Endothelial cell of hepatic sinusoid (primary cell): ENCODE measurements at regions not wholly inside any gene's neighbourhood (a gene's known extent, or its start where the extent isn't known, plus 50 kb on each side); places are given as distances from the start of the nearest gene placed in this dataset.

Experiments
- in situ Hi-C: cut with HindIII; loops from 2 replicates; pipeline ENCODE4 v1.10.0; 2017; ENCODE audit warnings: low sequenced_read_pairs

- in situ Hi-C loops = no loop called here
Measured at GRCh38 chr22:47600791-47601625, 838.6 kb downstream of the TBC1D22A start.

DNA sequence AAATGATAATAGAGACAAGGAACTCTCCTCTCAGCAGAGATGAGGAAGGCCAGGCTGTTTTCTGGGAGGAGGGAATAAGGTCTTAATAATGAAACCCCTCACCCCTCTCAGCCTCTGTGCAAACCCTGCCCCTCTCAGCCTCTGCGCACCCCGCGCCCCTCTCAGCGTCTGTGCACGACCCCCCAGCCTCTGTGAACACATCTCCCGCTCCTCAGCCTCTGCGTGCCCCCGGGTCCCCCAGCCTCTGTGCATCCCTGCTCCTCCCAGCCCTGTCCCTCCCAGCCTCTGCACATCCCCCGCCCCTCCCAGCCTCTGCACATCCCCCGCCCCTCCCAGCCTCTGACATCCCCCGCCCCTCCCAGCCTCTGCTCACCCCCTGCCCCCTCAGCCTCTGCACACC, 837.8 kb downstream of the TBC1D22A start:
- in situ Hi-C loops = no loop called here

DNA sequence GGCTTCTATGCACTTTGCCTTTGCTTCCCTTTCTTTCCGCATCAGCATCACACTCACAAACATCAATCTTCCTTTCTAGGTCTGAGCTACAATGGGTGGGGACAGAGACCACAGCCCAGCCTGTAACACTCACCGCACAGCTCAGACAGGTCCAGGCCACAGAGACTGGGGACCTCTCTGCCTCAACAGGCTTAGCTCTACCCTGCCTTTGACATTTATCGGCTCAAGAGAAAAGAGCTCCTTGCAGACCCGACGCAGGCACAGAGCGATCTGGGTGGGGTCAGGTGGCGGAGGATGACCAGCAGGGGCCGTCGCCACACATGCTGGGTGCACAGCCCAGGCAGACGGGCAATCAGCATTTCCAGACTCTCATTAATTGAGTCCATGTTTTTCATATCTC, 837.3 kb downstream of the TBC1D22A start:
- in situ Hi-C loops = no loop called here

GRCh38 chr22:47598864-47599263, 836.4 kb downstream of the TBC1D22A start:
- in situ Hi-C loops = no loop called here

DNA sequence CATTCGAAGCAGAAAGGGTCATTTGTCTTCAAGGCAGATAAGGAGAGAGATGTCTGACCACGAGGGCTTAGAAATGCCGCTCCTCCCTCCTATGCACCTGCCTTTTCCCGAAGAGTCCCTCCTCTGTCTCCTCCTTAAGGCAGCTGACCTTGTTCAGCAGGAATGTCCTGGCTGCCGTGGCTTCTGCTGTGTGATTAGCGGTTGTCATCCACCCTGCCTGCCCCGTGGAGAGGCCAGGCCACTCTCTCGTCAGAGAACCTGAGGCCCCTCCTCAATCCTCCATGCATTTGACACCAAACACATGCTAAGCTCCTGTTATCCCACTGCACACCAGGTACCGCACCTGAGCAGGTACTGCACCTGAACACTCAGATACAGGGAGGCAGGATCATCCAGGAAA, 834.6 kb downstream of the TBC1D22A start:
- in situ Hi-C loops = no loop called here

DNA sequence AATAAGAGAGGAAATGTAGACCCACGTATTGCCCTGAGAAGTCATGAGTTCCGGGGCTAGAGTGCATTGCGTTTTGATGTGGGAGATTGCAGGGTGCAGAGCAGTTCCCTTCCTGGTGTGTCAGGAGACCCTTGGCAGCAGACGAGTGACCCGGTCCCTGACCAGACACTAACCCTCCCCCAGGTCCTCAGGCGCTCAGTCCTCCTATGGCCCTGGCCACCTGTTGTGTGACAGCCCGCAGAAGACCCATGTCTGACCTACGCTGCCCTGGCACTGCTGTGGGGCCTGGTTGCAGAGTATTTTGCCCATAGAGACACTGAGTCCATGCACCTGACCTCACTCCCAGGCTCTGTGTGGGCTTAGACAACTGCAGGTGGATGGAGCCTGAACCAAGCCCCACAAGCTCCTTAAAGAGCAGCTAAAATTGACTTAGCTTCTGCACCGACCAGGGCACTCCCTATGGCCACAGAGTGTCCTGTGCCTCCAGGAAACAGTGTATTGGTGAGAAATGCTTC, 833.8 kb downstream of the TBC1D22A start:
- in situ Hi-C loops = no loop called here

DNA sequence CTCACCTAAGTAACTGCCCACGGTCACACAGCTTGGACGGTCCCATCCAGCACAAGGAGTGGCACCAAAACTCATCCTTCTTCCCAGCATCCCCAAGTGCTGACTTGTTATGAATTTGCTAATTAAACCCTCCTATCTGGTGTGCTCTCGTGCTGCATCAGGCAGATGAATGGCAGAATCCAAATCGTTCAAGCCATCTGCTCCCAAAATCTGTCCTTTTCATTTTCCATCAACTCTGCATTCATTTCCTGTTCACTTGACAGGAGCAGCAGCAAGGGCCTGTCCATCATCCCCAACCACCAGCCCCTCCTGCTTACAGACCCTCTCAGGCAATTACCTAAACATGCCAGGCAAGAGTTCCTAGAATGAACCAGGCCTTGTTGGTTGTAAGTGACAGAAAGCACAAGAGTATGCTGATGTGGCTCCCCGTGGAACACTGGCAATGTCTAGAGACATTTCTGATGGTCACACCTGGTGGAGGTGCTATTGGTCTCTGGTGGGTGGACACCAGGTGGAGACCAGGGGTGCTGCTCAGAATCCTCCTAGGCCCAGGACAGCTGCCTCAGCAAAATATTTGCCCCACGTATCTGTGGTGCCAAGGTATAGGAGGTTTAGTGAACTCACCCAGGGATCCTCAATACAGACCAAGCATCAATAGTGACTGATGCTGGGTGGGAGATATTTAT, 832.5 kb downstream of the TBC1D22A start:
- in situ Hi-C loops = no loop called here

DNA sequence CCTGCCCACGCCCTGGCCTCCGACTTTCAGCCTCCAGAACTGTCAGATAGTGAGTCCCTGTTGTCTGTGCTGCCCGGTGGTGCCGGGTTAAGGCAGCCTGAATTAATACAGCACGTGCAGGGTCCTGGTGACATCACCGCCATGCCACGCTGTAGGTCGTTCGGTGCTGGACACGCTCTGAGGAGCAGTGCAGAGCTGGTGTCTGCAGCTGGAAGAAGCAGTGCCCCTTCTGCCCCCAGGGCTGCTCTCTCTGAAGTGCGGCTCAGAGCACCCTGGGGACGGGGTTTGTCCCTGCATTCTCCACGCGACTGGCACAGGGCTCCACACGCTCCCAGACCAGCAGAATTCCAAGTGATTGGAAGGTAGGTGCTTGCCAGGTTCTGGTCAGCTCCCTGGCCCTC, 831.5 kb downstream of the TBC1D22A start:
- in situ Hi-C loops = no loop called here

GRCh38 chr22:47593291-47593690, 830.8 kb downstream of the TBC1D22A start:
- in situ Hi-C loops = no loop called here

DNA sequence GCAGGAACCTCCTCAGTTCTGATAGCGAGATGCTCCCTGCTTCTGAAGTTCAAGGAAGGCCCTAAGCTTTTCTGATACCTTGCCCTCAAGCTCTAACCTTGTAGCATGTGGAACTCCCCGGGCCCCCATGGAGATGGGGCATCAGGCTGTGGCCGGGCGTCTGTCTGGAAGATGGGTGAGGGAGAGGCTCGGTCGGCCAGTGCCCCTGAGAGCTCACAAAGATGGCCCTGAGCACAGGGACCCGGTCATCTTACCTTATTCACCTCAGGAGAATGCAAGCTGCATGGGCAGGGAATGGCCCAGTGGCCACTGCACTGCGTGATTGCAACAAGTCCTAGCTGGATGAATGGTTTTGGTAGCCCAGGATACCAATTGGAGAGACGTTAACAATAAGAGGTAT, 830.3 kb downstream of the TBC1D22A start:
- in situ Hi-C loops = no loop called here

- in situ Hi-C loops = no loop called here
Measured at GRCh38 chr22:47591709-47592108, 829.3 kb downstream of the TBC1D22A start.

- in situ Hi-C loops = no loop called here
Measured at GRCh38 chr22:47591016-47591415, 828.6 kb downstream of the TBC1D22A start.

DNA sequence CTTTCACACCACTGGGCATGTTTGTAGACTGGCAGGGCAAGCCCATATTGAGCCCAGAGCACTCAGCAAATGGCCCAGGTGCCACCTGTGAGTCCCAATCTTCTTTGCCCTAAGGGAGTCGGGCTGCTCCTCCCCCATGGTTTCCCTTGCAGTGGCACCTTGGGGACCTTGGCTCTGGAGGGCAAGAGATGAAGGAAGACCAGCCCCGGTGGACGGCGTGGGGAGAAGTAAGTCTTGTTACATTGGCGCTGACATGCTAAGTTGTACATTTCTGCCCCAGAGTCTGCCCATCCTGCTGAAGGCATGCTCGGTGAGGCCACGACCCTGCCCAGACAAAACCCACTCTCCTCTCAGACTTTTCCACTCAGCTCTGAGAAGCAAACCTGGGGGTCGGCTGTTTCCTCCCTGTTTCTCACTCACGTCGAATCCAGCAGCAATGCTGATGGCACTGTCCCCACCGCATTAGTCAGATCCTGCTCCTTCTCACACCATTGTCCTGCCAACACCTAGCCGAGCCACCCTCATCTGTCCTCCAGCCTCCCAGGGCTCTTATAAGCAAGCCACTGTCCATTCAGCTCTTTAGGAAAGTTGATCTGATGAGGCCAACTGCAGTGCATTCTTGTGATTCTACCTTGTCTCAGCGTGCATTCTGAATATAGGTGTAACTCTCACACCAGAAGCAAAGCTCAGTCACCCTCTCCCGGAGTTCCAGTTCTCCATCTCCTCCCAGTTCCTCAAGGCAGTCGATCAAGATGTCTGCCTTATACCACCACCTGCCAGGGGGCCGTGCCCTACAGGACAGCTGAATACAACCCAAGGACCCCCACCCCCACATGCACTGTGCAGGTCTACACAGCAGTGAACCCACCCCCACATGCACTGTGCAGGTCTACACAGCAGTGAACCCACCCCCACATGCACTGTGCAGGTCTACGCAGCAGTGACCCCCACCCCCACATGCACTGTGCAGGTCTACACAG, 827.1 kb downstream of the TBC1D22A start:
- in situ Hi-C loops = no loop called here

GRCh38 chr22:47588578-47588960, 826.1 kb downstream of the TBC1D22A start:
- in situ Hi-C loops = no loop called here

GRCh38 chr22:47587861-47588577, 825.6 kb downstream of the TBC1D22A start:
- in situ Hi-C loops = no loop called here

- in situ Hi-C loops = no loop called here
Measured at GRCh38 chr22:47587361-47587760, 824.9 kb downstream of the TBC1D22A start.

GRCh38 chr22:47586946-47587345, 824.5 kb downstream of the TBC1D22A start:
- in situ Hi-C loops = no loop called here

DNA sequence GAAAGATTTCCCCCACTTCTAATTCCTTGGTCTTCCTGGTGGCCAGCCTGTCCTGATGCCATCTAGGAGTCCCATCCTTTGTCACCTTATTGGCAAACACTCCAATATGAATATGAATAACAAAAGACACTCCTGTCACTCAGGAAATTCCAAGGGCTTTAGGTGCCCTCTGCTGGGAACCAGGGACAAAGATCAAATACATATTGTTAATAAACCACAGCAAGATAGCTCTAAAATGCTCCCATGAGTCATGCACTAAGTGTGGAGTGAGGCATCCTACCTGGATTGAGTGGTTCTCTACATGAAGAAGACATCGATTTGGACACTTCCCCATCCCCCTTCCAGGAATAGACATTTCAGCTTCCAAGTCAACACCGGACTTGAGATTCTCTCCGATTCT, 823.6 kb downstream of the TBC1D22A start:
- in situ Hi-C loops = no loop called here

GRCh38 chr22:47583959-47584562, 821.6 kb downstream of the TBC1D22A start:
- in situ Hi-C loops = no loop called here

GRCh38 chr22:47582067-47582466, 819.6 kb downstream of the TBC1D22A start:
- in situ Hi-C loops = no loop called here
